DMS79 (cell line): ENCODE measurements at regions not wholly inside any gene's neighbourhood (a gene's known extent, or its start where the extent isn't known, plus 50 kb on each side); places are given as distances from the start of the nearest gene placed in this dataset.

Experiments
- DNase-seq: peaks from one replicate; lab custom pipeline; 2025; lab: John Stamatoyannopoulos, UW

GRCh38 chr3:39748763-39749162 is 60.6 kb upstream of the MYRIP start:
- DNase-seq: no peak

DNA sequence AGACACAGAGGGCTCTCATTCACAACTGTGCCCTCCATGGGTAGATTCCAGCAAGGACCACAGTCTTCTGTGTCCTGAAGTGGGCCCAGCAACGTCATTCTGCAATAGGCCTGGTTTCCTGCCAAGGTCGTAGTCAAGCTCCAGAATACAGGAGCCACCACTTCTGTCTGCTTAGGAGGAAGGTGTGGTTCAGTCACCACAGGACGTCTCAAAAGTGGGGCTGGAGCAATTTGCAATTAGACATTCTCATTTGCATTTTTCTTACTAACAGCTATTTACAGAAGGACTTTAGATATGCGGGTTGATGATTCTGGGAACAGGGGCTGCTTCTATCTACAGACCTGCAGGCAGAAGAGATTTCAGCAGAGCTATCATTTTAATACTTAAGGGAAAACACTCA is 58.7 kb upstream of the MYRIP start:
- no peak for DNase-seq

DNA sequence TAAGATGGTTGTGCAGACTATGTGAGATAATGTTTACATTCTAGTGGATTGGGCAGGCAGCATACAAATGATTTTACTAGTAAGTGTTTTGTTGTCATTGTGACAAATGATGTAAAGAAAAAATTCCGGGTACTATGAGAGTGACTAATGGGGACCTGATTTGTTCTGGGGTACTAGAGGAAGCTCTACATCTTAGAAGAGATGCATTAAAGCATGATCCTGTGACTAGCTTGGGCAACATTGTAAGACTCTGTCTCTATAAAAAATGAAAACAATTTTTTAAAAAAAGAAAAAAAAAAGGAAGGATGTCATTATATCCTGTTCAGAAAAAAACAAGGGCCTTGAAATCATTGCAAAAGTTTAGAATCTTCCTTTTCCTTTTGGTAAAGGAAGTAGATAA is 58.1 kb upstream of the MYRIP start:
- DNase-seq: no peak

DNA sequence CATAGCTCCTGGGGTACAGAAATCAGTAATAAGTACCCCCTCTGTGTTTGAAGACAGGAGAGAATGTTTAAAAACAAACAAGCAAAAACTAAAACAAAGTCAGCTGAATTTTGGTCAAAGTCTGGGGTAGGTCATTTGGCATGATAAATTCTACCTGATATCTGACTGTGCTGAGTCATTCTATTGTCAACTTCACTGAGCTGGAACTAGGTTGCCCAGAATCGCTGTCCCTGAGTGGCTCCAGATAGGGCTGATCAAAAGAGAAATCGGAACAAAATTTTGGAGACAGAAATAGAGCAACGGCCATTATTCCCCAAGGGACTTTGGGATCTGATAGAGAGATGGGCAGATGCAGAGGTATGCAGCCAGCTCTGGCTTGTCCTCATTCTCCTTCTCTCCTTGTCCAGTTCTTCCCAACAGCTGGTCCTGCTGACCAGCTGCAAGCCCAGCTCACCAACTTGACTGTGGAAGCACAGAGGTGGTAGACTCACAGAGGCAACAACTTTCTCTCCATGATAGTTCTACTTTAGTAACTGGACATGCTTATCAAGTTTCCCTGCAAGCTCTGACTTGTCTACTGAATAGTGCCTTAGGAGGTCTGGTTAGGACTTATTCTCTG is 57.3 kb upstream of the MYRIP start:
- DNase-seq: no peak

- no peak for DNase-seq
These were observed 56.7 kb upstream of the MYRIP start for GRCh38 chr3:39752751-39753150.

GRCh38 chr3:39753391-39753790 is 56.0 kb upstream of the MYRIP start:
- no peak for DNase-seq

- no peak for DNase-seq
These were observed 54.9 kb upstream of the MYRIP start for GRCh38 chr3:39754549-39754948.

DNA sequence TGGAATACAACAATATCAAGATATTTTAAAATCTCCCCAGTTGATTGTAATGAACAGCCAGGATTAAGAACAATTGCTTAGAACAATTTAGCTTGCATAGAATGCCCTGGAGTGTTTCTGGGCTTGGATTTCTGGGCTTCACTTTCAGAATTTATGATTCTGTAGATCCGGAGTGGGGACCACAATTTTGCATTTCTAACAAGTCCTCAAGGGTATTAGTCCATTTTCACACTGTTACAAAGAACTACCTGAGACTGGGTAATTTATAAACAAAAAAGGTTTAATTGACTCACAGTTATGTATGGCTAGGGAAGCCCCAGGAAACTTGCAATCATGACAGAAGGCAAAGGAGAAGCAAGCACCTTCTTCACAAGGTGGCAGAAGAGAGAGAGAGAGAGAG is 54.3 kb upstream of the MYRIP start:
- DNase-seq: no peak

GRCh38 chr3:39757307-39757706 is 52.1 kb upstream of the MYRIP start:
- DNase-seq: no peak
